Hepatocyte (in vitro differentiated cells): ENCODE measurements at regions not wholly inside any gene's neighbourhood (a gene's known extent, or its start where the extent isn't known, plus 50 kb on each side); places are given as distances from the start of the nearest gene placed in this dataset.

Source experiments
- DNase-seq: peaks from one replicate; pipeline ENCODE4 v3.0.0-alpha.2; 2016; ENCODE audit warnings: low spot score
- H2AFZ ChIP-seq: fragments of 200-600 bp; sonication (generic); 2 replicates; pipeline ENCODE4 v1.6.0; 2016; ENCODE audit warnings: antibody characterized with exemption, mild to moderate bottlenecking
- H3K27ac ChIP-seq: fragments of 200-600 bp; sonication (generic); 2 replicates; pipeline ENCODE4 v1.5.1; 2016; ENCODE audit warnings: mild to moderate bottlenecking
- H3K27me3 ChIP-seq: fragments of 200-600 bp; sonication (generic); 2 replicates; pipeline ENCODE4 v1.6.1; 2016
- H3K36me3 ChIP-seq: fragments of 200-600 bp; sonication (generic); replicated peaks from 2 replicates; pipeline ENCODE4 v1.5.1; 2016; ENCODE audit warnings: low read depth; ENCODE audit not compliant: insufficient read depth
- H3K4me1 ChIP-seq: fragments of 200-600 bp; sonication (generic); 2 replicates; pipeline ENCODE4 v1.5.1; 2016; ENCODE audit warnings: mild to moderate bottlenecking, moderate library complexity; ENCODE audit not compliant: insufficient read depth
- H3K4me2 ChIP-seq: fragments of 200-600 bp; sonication (generic); 2 replicates; pipeline ENCODE4 v1.6.0; 2016
- H3K4me3 ChIP-seq: fragments of 200-600 bp; sonication (generic); 2 replicates; pipeline ENCODE4 v1.5.1; 2016; ENCODE audit warnings: mild to moderate bottlenecking
- H3K79me2 ChIP-seq: fragments of 200-600 bp; sonication (generic); 2 replicates; pipeline ENCODE4 v1.6.0; 2017; ENCODE audit warnings: mild to moderate bottlenecking
- H3K9me2 ChIP-seq: fragments of 200-600 bp; sonication (generic); replicated peaks from 2 replicates; pipeline ENCODE4 v1.6.0; 2017; ENCODE audit warnings: mild to moderate bottlenecking; ENCODE audit not compliant: insufficient read depth
- H3K9me3 ChIP-seq: fragments of 200-600 bp; sonication (generic); 2 replicates; pipeline ENCODE4 v1.5.1; 2016; ENCODE audit warnings: low read depth, mild to moderate bottlenecking
- H4K20me1 ChIP-seq: fragments of 200-600 bp; sonication (generic); 2 replicates; pipeline ENCODE4 v1.6.0; 2016; ENCODE audit warnings: mild to moderate bottlenecking; ENCODE audit not compliant: insufficient read depth, poor library complexity, severe bottlenecking
- EZH2 ChIP-seq: fragments of 200-600 bp; sonication (generic); IDR thresholded peaks from 2 replicates; pipeline ENCODE4 v1.6.1; 2016; ENCODE audit warnings: antibody characterized with exemption, mild to moderate bottlenecking, borderline replicate concordance
- EZH2phosphoT487 ChIP-seq: fragments of 200-600 bp; sonication (generic); IDR thresholded peaks from one replicate; pipeline ENCODE4 v1.6.1; 2018; ENCODE audit warnings: antibody characterized with exemption, mild to moderate bottlenecking, low read depth, moderate library complexity; ENCODE audit not compliant: unreplicated experiment, severe bottlenecking
- WGBS: methylation state at CpG from one replicate; pipeline ENCODE4 v1.1.6; 2016; ENCODE audit warnings: low lambda C conversion rate; ENCODE audit errors: missing lambda C conversion rate; 5-methylcytosine and 5-hydroxymethylcytosine counted together
- TF ChIP-seq, protein P1 (sequence below): fragments of 200-600 bp; sonication (generic); IDR thresholded peaks from 2 replicates; pipeline ENCODE4 v1.5.1; 2016; ENCODE audit warnings: antibody characterized with exemption, mild to moderate bottlenecking; ENCODE audit not compliant: poor library complexity

DNA sequence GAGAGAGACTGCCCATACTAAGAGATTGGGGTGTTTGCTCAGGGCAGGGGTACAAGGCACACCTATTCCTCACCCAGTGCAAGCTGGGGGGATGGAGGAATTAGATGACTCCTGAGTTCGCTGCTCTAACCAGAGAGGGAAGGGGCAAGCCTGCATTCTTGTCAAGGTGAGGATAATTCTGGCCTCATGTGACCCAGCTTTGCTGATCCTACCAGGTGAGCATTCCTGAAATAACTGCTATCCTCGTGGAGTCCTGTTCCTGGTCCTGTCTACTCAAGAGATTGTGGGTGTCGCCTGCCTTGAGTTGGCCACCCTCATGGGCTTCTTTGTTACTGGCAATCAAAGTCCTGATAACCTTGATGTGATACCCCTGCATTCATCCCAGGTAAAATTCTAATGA lies 206.0 kb downstream of the SPP2 start:
- no peak overlapping the region for H3K27ac ChIP-seq
- H3K4me2 ChIP-seq = no peak overlapping the region
- H3K79me2 ChIP-seq = no peaks in the 10 kb centered on the region
- no peaks in the 10 kb centered on the region for H3K36me3 ChIP-seq
- WGBS = 46% methylated on average over 3 of the region's 3 CpGs
- H4K20me1 ChIP-seq = no peaks in the 10 kb centered on the region
- H3K4me3 ChIP-seq = no peak overlapping the region
- H3K9me2 ChIP-seq = no peaks in the 10 kb centered on the region
- H3K9me3 ChIP-seq = no peaks in the 10 kb centered on the region
- TF ChIP-seq EZH2phosphoT487 = no peak
- no peak for TF ChIP-seq EZH2
- TF ChIP-seq, protein P1, sequence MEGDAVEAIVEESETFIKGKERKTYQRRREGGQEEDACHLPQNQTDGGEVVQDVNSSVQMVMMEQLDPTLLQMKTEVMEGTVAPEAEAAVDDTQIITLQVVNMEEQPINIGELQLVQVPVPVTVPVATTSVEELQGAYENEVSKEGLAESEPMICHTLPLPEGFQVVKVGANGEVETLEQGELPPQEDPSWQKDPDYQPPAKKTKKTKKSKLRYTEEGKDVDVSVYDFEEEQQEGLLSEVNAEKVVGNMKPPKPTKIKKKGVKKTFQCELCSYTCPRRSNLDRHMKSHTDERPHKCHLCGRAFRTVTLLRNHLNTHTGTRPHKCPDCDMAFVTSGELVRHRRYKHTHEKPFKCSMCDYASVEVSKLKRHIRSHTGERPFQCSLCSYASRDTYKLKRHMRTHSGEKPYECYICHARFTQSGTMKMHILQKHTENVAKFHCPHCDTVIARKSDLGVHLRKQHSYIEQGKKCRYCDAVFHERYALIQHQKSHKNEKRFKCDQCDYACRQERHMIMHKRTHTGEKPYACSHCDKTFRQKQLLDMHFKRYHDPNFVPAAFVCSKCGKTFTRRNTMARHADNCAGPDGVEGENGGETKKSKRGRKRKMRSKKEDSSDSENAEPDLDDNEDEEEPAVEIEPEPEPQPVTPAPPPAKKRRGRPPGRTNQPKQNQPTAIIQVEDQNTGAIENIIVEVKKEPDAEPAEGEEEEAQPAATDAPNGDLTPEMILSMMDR = no peak
- H3K4me1 ChIP-seq = peaks cover 12% of the 10 kb centered on the region
- no peaks in the 10 kb centered on the region for H3K27me3 ChIP-seq
- H2AFZ ChIP-seq = no peak overlapping the region
- DNase-seq = no peak

DNA sequence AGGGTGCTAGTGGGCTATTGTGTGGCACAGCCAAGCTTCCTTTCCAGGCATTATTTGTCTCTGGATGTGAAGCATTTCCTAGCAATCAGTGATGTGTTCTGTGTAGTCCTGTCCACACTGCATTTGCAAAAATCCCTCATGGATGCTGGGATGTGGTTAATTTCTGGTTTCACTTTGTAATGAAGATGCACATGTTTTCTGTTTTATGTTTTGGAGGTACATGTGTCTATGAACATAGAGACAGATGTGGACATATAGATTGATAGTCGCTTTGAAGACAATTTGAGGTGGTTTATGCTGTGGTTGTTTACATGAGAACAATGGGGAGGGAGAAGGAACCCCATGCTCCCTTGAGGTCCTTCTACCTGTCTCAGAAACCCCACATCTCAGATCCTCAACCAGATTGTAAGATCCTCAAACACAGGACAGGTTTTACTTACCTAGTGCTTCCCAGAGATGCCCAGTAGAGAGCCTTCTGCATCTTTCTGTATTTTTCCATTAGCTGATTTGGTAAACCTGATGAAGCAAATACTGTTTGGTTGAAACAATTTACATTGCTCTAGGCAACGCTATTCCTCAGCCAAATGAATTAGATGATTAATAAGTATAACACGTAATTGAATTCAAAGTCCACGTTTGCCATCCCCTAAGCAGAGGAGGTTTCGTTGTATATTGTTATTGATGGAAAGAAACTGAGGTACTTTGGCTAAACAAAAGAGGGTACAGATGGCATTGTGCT lies 204.4 kb downstream of the SPP2 start:
- Histone ChIP-seq H3K27ac (no peak overlapping the region), H4K20me1 (no peaks in the 10 kb centered on the region), H2AFZ (no peak overlapping the region), H3K9me3 (no peaks in the 10 kb centered on the region), H3K79me2 (no peaks in the 10 kb centered on the region), H3K4me1 (peaks cover 12% of the 10 kb centered on the region), H3K36me3 (no peaks in the 10 kb centered on the region), H3K9me2 (no peaks in the 10 kb centered on the region), H3K4me3 (no peak overlapping the region), H3K27me3 (no peaks in the 10 kb centered on the region), H3K4me2 (no peak overlapping the region)
- 87% methylated on average over 5 of the region's 5 CpGs for WGBS
- TF ChIP-seq EZH2 (no peak), EZH2phosphoT487 (no peak)
- TF ChIP-seq, protein P1 = no peak
- DNase-seq = no peak

DNA sequence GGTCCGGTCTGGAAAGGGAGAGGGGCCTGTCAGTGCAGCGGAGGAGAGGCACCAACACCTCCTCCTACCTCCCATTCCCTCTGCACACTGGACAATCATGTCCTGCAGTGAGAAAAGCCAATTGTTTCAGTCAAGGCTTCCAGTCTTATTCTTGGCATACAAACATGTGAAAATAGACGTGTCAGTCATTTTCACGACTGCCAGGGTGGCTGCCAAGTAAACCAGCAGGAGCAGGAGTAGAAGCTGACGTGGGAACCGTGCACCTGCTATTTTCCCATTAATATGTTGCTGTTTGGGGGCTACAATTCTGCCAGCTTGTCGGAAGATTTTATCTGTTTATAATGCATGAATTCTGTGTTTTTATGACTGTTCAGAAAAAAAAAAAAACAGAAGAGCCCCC lies 202.3 kb downstream of the SPP2 start:
- Histone ChIP-seq H3K79me2 (no peaks in the 10 kb centered on the region), H2AFZ (no peak overlapping the region), H3K27ac (peak overlapping the region; percentile 78), H4K20me1 (no peaks in the 10 kb centered on the region), H3K27me3 (no peaks in the 10 kb centered on the region), H3K36me3 (no peaks in the 10 kb centered on the region), H3K9me3 (no peaks in the 10 kb centered on the region), H3K4me3 (no peak overlapping the region), H3K9me2 (no peaks in the 10 kb centered on the region), H3K4me2 (no peak overlapping the region), H3K4me1 (peaks cover 9% of the 10 kb centered on the region)
- TF ChIP-seq EZH2 (no peak), EZH2phosphoT487 (no peak)
- TF ChIP-seq, protein P1 = no peak
- WGBS = 94% methylated on average over 7 of the region's 7 CpGs
- no peak for DNase-seq
